Fibroblast of villous mesenchyme (primary cell): ENCODE measurements at regions not wholly inside any gene's neighbourhood (a gene's known extent, or its start where the extent isn't known, plus 50 kb on each side); places are given as distances from the start of the nearest gene placed in this dataset.
"Not testable (repeated sequence)": the region's sequence is repeated elsewhere in the genome, so short reads cannot be mapped to it uniquely, and the experiment has no call there.

Experiments used
- DNase-seq: peaks from one replicate; pipeline ENCODE4 v3.0.0-alpha.2; 2010; ENCODE audit warnings: low read depth
- H3K4me3 ChIP-seq: 2 replicates; pipeline ENCODE4 v1.5.1; 2011; ENCODE audit warnings: low read depth, mild to moderate bottlenecking, low read length
- CTCF ChIP-seq: IDR thresholded peaks from 2 replicates; pipeline ENCODE4 v1.5.1; 2012; ENCODE audit warnings: low read depth, mild to moderate bottlenecking, low read length; ENCODE audit not compliant: insufficient read depth

GRCh38 chr1:189312499-189312898, 1165.2 kb downstream of the BRINP3 start:
- no peak for DNase-seq
- TF ChIP-seq CTCF = no peak
- H3K4me3 ChIP-seq = no peak overlapping the region

GRCh38 chr1:189313488-189313887, 1164.2 kb downstream of the BRINP3 start:
- TF ChIP-seq CTCF = no peak
- H3K4me3 ChIP-seq = no peak overlapping the region
- no peak for DNase-seq

- TF ChIP-seq CTCF = no peak
- H3K4me3 ChIP-seq = no peak overlapping the region
- DNase-seq = no peak
Observed at GRCh38 chr1:189315035-189315901, 1162.4 kb downstream of the BRINP3 start.

GRCh38 chr1:189323091-189323490, 1154.6 kb downstream of the BRINP3 start:
- no peak overlapping the region for H3K4me3 ChIP-seq
- TF ChIP-seq CTCF = no peak
- no peak for DNase-seq

GRCh38 chr1:189331071-189331470, 1146.6 kb downstream of the BRINP3 start:
- H3K4me3 ChIP-seq = not testable (repeated sequence)

GRCh38 chr1:189336115-189337100, 1141.3 kb downstream of the BRINP3 start:
- no peak for TF ChIP-seq CTCF
- no peak for DNase-seq
- H3K4me3 ChIP-seq = no peak overlapping the region

More at GRCh38 chr1:189331071-189331470, 1146.6 kb downstream of the BRINP3 start:
- DNase-seq = not testable (repeated sequence)

- H3K4me3 ChIP-seq = no peak overlapping the region
- TF ChIP-seq CTCF = no peak
- no peak for DNase-seq
Observed at GRCh38 chr1:189349607-189350006, 1128.1 kb downstream of the BRINP3 start.
